ENCODE measurements at regions not wholly inside any gene's neighbourhood (a gene's known extent, or its start where the extent isn't known, plus 50 kb on each side); places are given as distances from the start of the nearest gene placed in this dataset.

DNA sequence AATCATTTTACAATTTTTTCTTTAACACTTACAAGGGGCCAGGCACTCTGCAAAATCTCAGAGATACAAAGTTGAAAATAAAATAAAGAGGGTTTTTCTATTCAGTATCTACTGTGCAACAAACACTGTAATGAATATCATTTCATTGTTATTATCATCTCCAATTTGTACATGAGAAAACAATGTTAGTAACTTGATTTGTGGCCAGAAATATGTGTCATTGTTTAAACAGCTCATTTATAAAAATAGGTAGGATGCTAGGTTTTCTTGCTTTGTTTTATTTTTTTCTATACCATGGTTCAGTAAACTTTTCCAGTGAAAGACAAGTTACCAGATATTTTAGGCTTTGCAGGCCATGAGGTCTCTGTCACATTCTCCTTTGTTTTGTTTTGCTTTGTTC is 318.1 kb upstream of the UBE2E2 start:
- TF ChIP-seq POLR2A (IDR thresholded peaks at IDR 0.05; ENCODE audit: low read length) (no peak), GATA1 (IDR thresholded peaks at IDR 0.05; ENCODE audit: low read depth, low read length) (no peak)

Measured in erythroblast (primary cell).